ENCODE measurements at regions not wholly inside any gene's neighbourhood (a gene's known extent, or its start where the extent isn't known, plus 50 kb on each side); places are given as distances from the start of the nearest gene placed in this dataset.

- H3K4me3 ChIP-seq (ENCODE audit: low read depth, low read length): no peak overlapping the region
- TF ChIP-seq CTCF (IDR thresholded peaks at IDR 0.05; ENCODE audit: insufficient read depth, low read depth, low read length, missing control alignments): no peak
- no peak for DNase-seq (ENCODE audit: low read depth)
Observed at GRCh38 chr10:78765726-78766335, 302.9 kb upstream of the ZMIZ1 start.

DNA sequence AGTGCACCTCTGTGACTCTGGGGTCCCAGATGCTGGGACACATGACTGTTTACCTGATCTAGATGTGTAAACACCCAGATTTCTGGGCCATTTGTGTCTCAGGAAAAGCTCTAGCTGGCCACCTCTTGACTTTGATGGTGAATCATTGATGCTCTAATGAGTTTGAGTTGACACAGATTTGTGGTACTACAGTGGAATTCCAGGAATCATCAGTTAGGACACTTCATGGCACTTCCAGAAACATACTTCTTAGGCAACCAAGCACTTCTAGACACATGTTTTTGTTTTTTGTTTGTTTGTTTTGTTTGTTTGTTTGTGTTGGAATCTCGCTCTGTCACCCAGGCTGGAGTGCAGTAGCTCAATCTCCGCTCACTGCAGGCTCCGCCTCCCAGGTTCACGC, 302.2 kb upstream of the ZMIZ1 start:
- H3K4me3 ChIP-seq (ENCODE audit: low read depth, low read length): no peak overlapping the region
- TF ChIP-seq CTCF (IDR thresholded peaks at IDR 0.05; ENCODE audit: insufficient read depth, low read depth, low read length, missing control alignments): no peak
- no peak for DNase-seq (ENCODE audit: low read depth)

GRCh38 chr10:78768041-78768835, 300.5 kb upstream of the ZMIZ1 start:
- H3K4me3 ChIP-seq (ENCODE audit: low read depth, low read length): no peak overlapping the region
- TF ChIP-seq CTCF (IDR thresholded peaks at IDR 0.05; ENCODE audit: insufficient read depth, low read depth, low read length, missing control alignments): no peak
- no peak for DNase-seq (ENCODE audit: low read depth)

DNA sequence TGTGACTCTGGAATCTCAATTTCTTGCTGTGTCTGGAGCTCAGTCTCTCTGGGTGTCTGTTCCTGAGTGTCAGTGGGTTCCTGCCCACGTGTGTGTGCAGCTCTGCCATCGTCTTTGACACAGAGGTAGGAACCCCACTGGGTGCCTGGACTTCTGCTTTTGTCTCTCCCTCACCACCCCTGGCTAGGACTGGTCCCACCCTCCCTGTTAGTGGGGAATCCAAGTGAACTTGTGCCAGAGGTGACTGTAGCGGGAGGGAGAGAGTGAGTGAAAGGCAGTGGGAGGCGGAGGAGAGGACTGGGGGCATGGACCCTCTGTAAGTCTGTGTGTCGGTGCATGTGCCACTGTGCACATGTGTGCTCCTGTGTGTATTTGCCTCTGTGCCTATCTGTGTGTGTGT, 299.9 kb upstream of the ZMIZ1 start:
- no peak for TF ChIP-seq CTCF (IDR thresholded peaks at IDR 0.05; ENCODE audit: insufficient read depth, low read depth, low read length, missing control alignments)
- DNase-seq (ENCODE audit: low read depth): no peak
- no peak overlapping the region for H3K4me3 ChIP-seq (ENCODE audit: low read depth, low read length)

- TF ChIP-seq CTCF (IDR thresholded peaks at IDR 0.05; ENCODE audit: insufficient read depth, low read depth, low read length, missing control alignments): no peak
- no peak for DNase-seq (ENCODE audit: low read depth)
- H3K4me3 ChIP-seq (ENCODE audit: low read depth, low read length): no peak overlapping the region
Observed at GRCh38 chr10:78769526-78769925, 299.2 kb upstream of the ZMIZ1 start.

GRCh38 chr10:78770167-78771090, 298.3 kb upstream of the ZMIZ1 start:
- DNase-seq (ENCODE audit: low read depth): no peak
- no peak for TF ChIP-seq CTCF (IDR thresholded peaks at IDR 0.05; ENCODE audit: insufficient read depth, low read depth, low read length, missing control alignments)
- H3K4me3 ChIP-seq (ENCODE audit: low read depth, low read length): no peak overlapping the region

All from GM12865 (cell line).